GM19468 (cell line): ENCODE measurements at regions not wholly inside any gene's neighbourhood (a gene's known extent, or its start where the extent isn't known, plus 50 kb on each side); places are given as distances from the start of the nearest gene placed in this dataset.

Experiments
- ATAC-seq: cut with Tn5 transposase; IDR thresholded peaks from one replicate; pipeline ENCODE4 v1.9.1; 2021; ENCODE audit warnings: mild to moderate bottlenecking, moderate library complexity, moderate number of reproducible peaks; ENCODE audit not compliant: unreplicated experiment; ENCODE audit errors: extremely low read depth

DNA sequence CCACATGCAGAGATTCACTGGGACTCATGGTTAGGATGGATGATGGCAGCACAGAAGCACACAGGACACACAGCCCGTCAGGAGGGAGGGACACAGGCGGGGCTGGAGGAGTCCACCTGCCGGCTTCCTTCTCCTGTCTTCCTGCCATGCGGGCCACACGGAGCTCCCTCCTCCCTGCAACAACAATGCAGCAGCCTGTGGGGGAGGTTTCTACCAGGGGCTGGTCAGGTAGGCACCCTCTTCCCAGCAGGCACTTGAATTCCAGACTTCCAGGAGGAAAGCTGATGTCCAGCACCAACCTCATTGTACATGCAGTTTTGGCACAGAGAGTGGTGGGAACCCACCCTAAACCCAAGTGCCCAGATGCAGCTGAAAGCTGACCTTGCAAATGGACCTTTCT, 341.2 kb downstream of the GLRX3 start:
- no peak for ATAC-seq

DNA sequence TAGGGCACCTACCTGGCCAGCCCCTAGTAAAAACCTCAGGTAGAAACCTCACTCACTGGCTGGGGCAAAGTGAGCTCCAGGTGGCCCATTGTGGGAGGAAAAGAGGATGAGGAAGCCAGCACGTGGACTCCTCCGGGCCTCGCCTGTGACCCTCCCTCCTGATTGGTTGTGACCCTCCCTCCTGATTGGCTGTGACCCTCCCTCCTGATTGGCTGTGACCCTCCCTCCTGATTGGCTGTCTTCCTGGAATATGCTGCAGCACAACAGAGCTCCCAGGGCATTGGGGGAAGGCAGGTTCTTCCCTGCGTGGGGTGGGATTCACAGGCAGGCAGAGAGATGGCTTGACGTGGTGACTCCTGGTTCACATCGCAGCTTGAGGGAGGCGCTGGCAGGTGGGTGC, 343.0 kb downstream of the GLRX3 start:
- no peak for ATAC-seq

DNA sequence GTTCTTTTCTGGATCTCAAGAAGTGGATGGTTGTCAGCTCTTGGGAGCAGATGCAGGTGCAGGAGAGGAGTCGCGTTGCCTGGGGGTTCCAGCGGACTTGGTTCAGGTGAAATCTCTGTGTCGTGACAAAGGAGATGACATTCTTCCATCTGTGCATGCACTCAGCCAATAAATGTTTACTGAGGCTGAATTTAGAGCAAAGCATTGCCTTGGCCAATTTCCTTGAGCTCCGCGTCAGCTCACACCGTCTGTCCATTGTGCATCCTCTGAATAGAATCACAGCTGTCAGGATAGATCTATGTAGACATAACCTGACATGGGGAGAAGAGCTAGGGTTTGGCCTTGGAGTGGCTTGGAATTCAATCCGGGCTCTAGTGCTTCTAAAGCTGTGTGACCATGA, 343.7 kb downstream of the GLRX3 start:
- no peak for ATAC-seq

DNA sequence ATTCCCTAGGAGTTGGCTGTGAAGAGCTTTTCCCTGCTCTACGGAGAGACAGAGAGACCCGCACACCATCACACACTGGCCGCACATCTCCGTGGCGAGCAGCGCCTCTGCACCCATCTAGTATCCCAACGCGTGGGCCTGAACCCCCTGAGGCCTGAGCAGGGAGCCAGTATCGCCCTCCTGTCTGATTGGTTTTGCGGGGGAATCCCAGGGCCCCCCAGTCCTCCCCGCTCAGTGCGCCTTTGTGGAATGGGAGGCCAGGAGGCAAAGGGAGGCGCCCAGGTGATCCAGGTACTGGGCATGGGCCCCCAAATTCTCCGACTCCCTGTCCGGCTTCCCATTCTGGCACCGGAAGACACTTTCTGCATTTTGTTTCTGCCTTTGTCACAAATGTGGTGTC, 344.3 kb downstream of the GLRX3 start:
- ATAC-seq: no peak

DNA sequence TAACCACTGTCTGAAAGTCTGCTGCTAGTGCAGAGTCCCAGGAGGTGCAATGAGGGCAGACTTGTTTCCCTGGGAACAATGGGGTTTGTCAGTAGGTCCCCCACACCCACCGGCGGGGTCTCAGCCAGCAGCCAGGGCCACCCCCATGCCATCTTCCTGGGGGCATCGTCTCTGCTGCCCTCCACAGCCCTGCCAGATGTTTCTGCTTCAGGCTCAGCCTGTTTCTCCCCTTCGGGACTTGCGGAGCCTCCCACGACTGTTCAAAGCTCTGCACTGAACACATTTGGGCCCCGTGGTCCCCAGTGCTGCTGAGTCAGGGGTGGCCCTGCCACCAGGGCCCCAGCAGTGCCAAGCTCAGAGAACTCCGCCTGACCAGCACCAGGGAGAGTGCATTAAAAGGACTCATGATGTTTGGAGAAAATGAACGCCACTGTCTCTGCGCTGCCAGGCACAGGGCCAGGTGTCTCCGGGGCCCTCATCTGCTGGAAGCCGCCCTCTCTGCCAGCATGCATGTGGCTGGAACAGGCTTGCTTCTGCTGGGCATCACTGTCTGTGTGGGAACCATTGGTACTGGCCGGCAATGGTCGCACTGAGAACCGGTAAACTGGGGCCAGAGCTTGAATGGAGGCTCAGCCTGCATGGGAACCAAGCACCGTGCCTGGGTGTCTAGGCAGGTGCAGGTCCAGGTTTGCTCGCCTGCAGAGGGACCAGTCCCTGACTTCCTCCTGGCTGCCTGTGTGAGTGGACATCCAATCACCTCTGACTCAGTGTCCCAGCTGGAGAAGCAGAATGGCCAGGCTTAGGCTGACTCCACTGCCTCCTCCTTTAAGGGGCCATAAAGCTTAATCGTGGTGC, 345.1 kb downstream of the GLRX3 start:
- ATAC-seq: no peak

DNA sequence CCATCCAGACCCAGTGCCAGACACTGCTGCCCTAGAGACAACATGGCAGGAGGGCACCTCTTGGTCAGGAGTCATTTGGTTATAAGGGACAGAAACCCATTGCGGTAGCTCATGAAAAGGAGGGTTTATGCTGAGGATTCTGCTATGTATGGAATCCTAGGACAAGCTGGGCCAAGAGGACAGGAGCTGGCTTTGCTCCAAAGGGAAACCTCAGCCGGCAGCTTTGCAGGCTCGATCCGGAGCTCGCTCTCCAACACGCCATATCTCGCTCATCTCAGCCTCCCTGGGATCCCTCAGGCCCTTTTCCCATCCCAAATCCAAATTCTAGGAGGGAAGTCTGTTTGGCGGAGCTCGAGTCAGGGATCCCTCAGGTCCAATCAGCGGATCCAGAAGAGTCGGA, 345.7 kb downstream of the GLRX3 start:
- ATAC-seq: no peak

DNA sequence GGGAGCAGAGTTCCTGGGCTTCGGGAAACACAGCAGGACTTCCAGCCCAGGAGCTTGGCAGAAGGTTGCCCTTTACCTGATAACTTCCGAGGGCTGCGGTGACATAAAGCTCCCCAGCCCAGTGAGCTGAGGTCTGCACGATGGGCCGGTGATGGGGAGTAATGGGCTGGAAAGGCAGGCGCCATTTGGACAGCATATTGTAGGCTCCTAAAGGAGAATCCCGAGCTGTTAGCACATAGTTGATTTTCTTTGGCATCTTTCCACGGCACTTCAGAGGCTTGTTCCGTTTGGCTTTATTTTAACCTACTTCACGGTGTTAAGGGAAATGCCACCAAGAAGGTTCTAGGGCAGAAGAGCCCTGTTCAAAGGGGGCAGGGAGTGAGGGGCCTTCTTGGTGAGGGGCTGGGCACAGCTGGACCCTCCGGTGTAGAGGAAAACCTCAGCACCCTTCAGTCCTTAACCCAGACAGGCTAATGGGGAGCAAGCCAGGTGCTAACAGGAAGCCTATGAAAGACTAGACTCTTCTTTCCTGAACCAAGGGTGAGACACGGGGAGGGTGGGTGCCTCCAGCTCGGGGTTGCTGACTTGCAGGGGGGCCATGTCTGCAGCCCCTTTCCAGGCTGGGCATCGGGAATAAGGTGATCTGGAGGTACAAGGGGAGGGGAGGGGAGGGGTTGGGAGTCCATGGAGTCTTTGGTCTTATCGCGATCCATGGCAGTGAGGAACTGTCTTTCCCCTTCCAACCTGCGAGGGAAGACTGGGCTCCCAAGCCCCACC, 347.7 kb downstream of the GLRX3 start:
- no peak for ATAC-seq

DNA sequence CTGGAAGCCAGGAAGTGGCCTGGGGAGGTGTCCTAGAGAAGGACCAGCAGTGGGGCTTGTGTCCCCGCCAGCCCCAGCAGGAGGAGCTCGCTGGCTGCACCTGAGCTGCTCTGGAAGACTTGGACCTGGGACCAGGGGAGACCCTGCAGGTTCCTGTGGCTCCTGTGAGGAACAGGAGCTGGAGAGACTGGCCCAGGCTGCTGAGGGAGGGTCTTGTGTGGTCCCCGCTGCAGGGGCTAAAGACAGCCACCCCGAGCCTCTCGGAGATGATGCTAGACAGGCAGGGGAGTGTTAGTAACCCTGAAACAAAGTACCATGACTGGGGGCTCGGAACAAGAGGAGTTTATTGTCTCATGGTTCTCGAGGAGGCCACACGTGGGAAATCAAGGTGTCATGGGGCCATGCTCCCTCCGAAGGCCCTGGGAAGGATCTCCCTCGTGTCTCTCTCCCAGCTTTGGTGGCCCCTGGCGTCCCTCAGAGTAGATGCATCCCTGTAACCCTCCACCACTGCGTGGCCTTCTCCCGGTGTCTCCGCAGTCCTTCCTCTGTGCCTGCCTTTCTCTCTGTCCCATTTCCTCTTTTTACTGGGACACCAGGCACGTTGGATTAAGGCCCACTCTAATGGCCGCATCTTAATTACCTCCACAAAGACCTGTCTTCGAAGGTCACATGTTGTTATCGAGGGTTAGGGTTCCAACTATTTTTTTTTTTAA, 348.4 kb downstream of the GLRX3 start:
- ATAC-seq: no peak

DNA sequence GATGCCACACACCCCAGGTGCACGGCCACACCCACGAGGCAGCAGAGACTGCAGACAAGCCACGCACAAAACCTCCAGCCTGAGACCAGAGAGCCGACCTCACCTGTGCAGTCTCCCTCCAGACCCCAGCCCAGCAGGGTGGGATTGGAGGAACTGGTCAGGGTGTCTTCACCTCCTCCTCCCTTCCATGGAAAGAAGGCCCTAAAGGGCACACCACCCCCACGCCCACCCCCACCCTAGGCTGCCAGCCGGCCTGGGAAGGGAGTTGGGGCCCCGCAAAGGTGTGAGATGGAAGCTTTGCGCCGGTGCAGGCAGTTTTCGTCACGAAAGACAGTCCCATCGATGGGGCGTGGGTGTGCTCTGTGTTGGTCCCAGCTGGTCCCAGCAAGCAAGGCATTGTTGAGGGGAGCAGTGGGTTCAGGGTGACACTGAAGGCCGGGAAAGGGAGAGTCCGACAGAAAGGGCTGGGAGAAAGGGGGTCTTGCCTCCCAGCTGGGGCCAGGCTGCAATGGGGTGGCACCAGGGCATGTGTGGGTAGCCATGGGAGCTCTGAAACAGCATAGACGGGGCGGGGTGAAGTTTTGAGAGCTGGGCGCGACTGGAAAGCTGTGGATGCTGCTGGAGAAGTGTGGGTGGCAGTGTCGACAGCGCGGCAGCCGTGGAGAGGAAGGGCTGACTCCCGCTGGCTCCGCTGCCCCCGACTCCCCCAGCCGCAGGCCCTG, 349.2 kb downstream of the GLRX3 start:
- ATAC-seq: no peak

DNA sequence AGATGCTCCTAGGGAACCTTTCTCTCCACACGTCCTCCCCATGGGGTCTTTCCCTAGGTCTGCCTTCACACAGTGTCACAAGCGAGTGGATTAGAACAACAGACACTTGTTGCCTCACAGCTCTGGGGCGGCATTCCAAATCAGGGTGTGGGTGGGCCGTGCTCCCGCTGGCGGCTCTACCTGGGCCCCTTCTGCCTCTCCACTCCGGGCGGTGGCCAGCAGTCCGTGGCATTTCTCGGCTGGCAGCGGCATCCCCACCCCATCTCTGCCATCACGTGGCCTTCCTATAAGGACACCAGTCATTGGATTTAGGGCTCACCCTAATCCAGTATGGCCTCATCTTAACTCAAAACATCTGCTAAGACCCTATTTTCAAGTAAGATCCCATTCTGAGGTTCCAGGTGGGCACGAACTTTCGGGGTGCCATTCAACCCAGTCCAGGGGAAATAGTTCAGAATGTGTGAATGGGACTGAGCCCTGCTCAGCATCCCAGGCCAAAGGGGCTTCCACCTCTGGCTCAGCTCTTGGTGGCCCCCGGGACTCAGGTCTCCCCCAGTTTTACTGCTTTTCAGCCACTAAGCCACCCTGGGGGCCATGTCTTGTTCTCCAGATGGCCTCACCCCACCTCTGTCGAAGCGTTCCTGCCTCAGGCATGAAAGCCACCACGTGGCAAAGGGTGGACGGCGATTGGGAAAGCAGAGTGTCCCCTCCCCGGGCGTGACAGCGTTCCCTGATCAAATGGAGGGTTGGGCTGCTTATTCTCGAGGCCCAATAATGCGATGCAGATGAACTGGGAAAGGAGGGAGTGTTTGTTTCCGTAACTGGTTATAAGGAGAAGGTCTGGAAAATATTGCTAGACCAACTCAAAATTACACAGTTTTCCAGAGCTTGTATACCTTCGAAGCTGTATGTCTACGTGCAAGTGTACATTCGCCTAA, 350.0 kb downstream of the GLRX3 start:
- ATAC-seq: no peak

DNA sequence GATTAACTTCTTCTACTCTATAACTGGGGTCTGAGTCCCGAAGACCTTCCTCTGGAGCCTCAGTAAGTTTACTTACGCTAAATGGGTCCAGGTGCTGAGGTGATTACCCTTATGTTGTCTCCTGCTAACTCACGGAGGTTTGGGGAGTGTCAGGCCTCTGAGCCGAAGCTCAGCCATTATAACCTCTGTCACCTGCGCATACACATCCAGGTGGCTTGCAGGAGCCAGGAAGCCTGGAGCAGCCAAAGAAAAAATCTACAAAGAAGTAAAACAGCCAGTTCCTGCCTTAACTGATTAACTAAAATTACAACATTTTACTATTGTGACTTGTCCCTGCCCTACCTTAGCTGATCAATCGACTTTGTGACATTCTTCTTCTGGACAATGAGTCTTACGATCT, 350.7 kb downstream of the GLRX3 start:
- ATAC-seq: no peak

DNA sequence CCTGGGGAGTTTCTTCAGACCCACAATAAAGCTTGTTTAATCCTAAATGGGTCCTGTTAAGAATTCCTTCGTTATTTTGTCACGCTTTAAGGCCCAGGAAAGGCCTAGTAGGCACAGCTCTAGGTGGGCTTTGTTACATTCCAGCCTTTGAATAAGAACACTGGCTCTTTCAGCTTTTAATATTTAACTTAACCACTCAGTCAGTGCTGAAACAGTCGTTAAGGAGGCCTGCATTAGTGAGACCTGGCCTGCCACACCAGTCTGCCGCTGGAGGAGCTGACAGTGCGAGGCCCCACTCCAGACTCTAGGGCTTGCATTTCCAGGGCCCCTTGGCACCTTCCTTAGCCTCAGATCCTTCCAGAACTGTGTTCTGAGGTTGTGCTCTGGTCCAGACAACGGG, 351.4 kb downstream of the GLRX3 start:
- ATAC-seq: no peak

DNA sequence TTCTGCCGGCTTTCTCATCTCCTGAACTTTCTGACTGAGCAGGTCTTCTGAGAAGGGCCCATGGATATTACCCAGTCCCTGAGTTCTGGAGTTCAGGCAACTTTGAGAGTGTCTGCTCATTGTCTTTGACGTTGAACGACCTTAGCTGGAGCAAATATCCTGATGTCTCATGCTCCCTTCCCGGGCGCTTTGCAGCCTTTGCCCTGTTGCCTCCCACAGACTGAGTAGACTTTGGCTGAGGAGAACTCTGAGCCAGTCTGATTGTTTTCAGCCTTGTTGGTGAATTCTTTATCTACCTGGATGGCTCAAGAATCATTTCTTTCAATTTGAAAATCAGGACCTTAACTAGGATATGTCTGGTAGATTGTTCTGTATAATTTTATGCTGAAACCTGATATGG, 353.7 kb downstream of the GLRX3 start:
- ATAC-seq: no peak

DNA sequence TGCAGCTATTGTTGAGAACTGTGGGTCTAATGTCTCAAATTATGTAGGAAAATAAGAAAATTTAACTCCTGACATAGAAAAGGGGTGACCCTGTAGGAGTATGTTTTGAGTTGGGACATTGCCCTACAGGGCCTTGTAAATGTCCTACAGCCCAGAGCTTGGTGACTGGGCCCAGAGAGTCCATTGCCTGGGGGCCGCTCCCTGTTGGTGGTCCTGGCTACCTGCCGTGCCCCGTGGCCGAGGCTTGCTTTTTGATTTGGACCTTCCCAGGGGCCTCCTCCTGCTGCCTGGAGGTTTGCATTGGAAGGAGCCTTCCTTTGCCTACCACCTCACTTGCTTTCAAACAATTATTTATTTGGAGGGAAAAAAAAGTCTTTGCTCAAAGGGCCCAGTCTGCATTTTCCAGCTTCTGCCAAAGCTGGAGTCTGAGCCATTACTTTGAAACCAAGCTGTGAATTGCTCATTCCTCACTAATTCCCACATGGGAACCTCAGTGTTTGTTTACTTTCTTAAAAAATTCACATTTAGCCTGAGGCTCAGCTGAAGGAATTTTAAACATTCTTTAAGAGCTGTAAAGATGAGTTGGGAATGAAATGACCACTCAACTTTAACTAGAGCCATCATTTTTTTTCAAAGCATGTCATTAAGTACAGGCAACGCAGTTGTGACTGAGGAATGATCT, 355.0 kb downstream of the GLRX3 start:
- no peak for ATAC-seq

DNA sequence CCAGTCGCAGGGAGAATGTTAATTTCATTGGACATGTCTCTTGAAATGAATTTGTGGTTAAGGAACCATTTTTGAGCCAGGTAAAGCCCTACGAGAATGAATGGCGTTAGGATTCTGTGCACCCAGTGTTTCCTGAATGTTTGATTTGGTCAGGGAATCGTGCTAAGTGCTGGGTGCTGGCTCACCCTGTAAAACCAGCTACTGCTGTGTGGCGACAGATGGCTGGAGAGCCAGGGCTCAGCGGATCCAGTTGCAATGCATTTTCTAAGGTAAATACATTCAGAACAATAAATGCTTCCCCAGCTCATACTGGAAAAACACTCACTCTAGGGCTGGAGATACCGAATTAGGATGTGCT, 355.5 kb downstream of the GLRX3 start:
- ATAC-seq: no peak

DNA sequence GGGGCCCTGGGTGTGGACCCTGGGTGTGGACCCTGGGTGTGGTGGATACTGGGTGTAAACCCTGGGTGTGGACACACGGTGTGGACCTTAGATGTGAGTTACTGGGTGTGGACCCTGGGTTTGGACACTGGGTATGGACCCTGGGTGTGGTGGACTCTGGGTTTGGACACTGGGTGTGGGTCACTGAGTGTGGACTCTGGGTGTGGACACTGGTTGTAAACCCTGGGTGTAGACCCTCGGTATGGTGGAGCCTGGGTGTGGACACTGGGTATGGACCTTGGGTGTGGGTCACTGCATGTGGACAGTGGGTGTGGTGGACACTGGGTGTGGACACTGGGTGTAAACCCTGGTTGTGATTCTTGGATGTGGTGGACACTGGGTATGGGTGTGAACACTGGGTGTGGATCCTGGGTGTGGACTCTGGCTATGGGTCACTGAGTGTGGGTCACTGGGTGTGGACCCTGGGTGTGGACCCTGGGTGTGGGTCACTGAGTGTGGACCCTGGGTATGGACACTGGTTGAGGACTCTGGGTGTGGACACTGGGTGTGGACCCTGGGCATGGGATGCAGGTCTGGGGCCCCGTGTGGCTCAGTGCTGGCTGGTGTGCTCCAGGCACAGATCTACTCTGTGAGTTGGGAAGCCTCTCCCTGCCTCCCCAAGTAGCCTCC, 356.2 kb downstream of the GLRX3 start:
- no peak for ATAC-seq

DNA sequence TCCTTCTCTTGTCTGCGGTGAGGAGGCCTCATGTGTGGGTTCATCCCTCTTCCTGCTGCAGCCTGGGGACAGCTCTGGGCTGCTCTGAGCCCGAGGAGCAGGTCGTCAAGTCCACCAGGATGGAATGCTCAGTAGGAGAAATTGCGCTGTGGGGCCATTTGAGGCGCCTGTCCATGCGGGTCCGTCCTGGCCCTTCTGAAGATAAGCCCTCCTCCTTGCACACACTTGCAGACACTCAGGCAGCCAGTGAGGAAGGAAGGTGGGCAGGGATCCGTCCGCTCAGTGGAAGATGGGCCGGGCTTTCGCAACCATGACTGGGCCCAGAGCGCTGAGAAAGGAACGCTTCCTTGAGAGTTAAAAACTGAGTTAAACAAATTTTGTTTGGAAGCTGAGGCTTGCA, 356.8 kb downstream of the GLRX3 start:
- no peak for ATAC-seq

DNA sequence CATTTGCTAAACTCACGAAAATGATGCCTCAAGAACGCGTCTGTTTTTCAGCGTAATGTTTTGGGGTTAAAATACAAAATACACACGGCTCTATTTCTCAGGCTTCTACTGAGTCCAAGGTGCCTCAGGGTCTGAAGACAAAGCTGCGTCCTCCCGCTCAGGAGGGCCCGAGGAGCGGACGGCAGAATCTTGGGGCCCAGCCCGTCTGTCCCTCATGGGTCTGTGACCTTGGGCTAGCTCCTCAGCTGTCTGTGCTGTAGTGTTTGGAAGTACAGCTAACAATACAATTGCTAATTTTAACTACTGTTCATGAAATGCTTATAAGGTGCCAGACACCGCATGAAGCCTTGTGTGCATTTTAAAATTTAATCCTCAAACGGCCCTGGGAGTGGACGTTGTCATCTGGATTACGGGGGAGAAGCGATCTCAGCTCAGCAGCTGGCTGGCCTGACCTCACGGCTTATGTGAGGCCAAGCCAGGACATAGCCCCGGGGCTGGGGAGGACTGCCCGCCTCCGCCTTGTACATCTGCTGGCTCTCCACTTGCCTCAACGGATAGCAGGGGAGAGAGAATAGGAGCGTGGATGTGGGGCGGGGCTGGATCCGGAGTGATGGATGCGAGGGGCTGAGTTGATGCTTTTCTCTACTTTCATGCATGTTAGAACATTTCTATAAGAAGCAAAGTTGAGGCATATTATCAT, 357.4 kb downstream of the GLRX3 start:
- ATAC-seq: no peak
